ENCODE measurements at regions not wholly inside any gene's neighbourhood (a gene's known extent, or its start where the extent isn't known, plus 50 kb on each side); places are given as distances from the start of the nearest gene placed in this dataset.

- TF ChIP-seq CTCF (conservative IDR thresholded peaks at IDR 0.05; ENCODE audit: low read depth, low read length) (no peak), EZH2 (IDR thresholded peaks at IDR 0.05; ENCODE audit: low read length, unreplicated experiment) (no peak)
Measured at GRCh38 chr17:73799781-73800627, 155.8 kb upstream of the SDK2 start.

All from PC-3 (cell line).